CD4-positive, alpha-beta T cell treated with Interleukin-4 for 4 hours (primary cell): ENCODE measurements at regions not wholly inside any gene's neighbourhood (a gene's known extent, or its start where the extent isn't known, plus 50 kb on each side); places are given as distances from the start of the nearest gene placed in this dataset.

ENCODE experiments used
- DNase-seq: peaks from one replicate; pipeline ENCODE4 v3.0.0-alpha.2; 2020

DNA sequence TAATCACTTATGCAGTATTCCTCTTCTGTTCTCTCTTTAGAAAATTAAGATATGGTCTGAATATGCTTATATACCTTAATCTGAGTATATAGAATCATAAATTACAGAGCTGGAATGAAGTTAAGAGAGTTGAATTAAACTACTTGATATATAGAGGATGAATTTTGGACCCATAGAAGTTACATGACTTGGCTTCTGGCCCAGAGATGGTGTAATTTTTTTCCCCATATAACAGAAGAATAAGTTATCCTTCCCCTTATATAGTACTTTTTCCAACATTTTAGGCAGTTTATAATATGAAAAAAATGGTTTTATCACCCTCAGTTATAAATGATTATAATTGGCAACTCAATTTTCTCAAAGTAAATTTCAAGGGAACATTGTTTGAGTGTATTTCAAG lies 616.3 kb downstream of the TBC1D4 start:
- DNase-seq, result no peak

- no peak for DNase-seq
Measured at GRCh38 chr13:74860789-74861188, 621.2 kb downstream of the TBC1D4 start.

- DNase-seq, result no peak
Measured at GRCh38 chr13:74850893-74851292, 631.1 kb downstream of the TBC1D4 start.

DNA sequence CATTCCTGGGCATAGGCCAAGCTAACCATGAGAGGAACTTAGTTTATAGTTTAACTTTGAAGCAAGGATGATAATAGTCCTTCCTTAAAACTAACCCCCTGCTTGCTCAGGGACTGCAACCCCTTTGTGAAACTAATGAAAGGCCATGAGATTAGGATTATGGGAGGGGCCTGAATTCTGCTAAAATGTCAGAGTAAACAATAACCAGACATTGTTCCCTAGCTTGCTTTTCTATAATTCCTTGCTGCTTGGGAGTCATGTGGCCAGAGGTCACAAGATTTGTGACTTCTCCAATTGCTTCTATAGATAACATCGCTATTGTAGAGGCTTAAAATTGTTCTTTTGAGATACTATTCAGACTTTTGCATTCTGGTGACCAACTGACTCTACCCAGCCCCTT lies 634.0 kb downstream of the TBC1D4 start:
- DNase-seq, result no peak

DNA sequence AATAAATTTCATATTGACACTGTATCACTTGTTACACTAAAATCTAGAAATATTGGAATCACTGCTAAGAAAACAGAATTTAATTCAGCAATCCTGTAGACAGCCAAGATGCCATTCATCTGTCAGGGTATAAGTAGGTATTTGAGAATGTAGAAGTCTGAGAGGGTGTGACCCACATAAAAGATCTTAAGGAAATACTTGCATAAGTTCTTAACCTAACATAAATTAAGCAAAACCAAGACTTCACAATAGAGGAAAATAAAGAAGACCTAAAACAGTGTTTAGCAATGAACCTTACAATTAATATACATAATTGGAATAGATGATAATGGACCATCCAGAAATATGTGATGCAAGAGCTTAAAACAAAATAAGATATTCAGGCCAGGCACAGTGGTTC lies 636.2 kb downstream of the TBC1D4 start:
- no peak for DNase-seq

DNA sequence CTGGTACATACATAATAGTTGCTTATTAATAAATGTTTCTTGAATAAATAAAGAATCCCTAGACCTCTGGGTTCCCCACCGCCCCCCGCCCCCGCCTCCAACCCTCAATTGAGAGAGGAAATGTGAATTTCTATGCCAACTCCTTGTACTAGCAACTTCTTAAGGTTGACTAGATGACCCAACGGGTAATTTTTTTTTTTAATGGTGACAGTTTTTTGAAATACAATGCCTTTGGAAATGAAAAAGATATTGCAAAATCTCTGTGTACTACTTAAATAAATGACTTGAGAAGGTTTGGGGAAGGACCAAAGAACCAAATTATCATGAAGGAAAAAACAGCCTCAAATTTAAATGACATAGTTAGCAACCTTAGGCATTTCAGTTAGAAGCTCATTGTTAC lies 640.3 kb downstream of the TBC1D4 start:
- DNase-seq, result no peak

DNA sequence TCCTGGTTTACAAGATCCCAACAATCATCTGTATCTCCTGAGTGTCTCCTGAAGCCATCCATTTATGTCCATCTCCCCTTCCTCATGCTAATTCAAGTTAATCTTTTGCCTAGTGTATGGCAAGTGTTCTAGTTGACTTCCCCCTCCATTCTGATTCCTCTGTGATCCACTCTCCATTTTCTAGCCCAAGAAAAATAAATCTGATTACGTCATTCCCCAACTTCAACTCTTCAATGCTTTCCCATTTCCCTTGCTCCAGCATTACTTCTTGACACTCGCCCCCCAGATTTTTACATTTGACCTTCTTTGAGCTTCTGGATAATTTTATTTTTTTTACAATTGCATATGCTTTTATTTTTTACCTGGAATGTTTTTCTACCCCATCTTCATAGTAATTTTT lies 640.8 kb downstream of the TBC1D4 start:
- no peak for DNase-seq

DNA sequence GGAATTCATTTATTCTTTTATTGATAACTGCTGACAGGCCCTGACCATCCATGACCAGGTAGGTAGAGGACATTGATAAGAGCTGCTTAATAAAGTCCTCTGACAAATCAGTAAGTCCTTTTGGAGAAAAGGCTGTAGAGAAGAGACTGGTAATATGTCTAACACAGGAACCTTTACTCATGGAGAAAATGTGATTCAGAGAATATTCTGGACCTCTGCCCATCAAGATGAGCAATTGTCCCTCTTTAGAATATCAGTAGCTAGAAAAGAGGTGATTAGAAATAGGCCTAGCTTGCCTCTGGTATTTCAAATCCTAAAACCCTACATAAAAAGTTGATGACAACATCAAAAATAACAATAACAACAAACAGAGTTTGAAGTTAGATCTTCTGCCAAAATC lies 642.3 kb downstream of the TBC1D4 start:
- DNase-seq, result no peak

- peak; percentile 1 for DNase-seq
Measured at GRCh38 chr13:74838096-74838495, 643.9 kb downstream of the TBC1D4 start.

DNA sequence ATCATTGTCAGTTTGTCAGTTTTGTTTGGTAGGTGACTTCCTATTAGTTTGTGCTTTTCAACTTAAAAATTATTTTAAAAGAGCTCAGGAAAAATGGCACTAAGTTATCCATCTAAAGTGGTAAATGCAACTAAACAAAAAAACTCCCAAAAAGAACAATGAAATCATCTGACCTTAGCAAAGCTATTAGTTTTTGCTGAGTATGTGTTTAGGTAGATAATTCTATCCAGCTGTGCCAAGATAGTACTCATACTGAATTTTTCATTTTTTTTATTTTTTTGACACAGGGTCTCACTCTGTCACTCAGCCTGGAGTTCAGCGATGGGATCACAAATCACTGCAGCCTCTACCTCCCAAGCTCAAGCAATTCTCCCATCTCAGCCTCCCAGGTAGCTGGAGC lies 645.3 kb downstream of the TBC1D4 start:
- DNase-seq, result no peak

DNA sequence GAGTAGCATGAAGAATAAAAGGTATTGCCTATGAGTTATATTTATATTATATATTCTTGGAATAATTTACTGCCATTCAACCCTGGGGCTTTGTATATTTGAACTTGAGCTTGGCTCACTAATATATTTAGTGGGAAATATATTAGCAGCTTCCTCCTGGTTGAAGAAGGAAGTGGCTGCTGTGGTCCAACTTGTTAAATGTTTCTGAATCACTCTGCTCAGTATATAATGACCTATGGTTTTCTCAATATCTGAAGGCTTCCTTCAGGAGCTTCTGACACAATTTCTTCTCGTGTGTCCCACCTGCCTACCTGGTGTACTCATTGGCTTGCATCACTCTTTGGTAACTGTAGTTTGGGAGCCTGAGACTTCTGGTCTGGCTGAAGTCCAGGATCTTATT lies 646.4 kb downstream of the TBC1D4 start:
- no peak for DNase-seq

- DNase-seq, result no peak
Measured at GRCh38 chr13:74825938-74826246, 656.1 kb downstream of the TBC1D4 start.

- no peak for DNase-seq
Measured at GRCh38 chr13:74825152-74825937, 656.6 kb downstream of the TBC1D4 start.

GRCh38 chr13:74820809-74821208 lies 661.2 kb downstream of the TBC1D4 start:
- DNase-seq, result no peak

GRCh38 chr13:74819549-74819948 lies 662.4 kb downstream of the TBC1D4 start:
- DNase-seq, result no peak

GRCh38 chr13:74816737-74817136 lies 665.2 kb downstream of the TBC1D4 start:
- DNase-seq, result no peak

GRCh38 chr13:74796157-74796556 lies 662.0 kb upstream of the KLF12 start:
- DNase-seq, result no peak

DNA sequence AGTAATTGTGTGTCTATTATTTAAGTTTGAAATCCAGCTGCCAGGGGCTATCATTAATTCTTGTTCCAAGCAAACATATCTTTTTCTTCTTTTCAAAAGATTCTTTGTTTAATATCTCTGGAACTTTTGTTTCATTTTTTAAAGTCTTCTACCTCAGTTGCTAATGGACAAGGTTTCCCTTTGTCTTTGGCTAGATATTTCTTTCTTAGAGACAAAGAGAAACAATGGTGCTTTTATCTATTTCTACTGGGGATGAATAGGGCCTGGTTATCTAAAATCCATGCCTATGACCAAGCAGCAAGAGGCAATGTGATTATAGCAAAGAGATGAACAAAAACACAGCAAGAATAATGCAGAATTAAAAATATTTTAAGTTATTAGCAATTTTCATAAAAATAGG lies 661.3 kb upstream of the KLF12 start:
- no peak for DNase-seq

GRCh38 chr13:74794582-74794981 lies 660.4 kb upstream of the KLF12 start:
- DNase-seq, result no peak

GRCh38 chr13:74794147-74794546 lies 659.9 kb upstream of the KLF12 start:
- no peak for DNase-seq

- DNase-seq, result no peak
Measured at GRCh38 chr13:74784959-74785358, 650.8 kb upstream of the KLF12 start.

- DNase-seq, result no peak
Measured at GRCh38 chr13:74778946-74779345, 644.7 kb upstream of the KLF12 start.

GRCh38 chr13:74778087-74778486 lies 643.9 kb upstream of the KLF12 start:
- no peak for DNase-seq

DNA sequence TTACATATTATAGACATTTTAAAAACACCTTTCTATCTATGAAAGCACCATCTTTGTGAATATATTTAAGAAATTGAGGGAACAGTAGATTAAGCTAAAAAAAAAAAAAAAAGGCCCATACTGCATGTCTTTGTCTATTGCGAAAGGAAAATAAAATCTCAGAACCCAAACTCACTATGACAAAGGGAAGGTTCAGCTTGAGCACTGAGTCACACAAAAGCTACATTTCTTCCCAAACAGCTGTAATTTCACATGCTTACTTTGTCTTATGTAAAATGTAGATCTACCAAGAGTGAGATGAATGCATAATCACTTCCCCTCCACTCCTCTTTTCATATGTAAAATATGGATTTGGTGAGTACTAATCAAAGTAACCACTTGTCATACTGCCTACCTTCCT lies 640.1 kb upstream of the KLF12 start:
- no peak for DNase-seq

DNA sequence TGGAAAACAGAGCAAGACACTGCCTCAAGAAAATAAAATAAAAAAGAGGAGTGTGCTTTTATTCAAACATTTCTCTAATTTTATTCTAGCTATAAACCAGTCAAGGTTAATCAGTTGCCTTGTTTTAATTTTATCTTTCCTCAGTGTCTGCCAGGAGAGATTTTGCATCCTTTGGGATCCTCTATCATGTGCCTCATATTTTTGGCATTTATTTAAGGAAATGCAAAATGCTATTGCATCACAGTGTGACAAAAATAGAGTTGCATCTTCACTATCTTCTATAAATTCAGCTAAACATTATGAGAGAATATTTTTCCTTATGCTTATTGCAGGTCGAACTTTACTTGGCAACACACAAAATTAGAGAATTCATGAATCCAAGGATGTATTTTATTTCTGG lies 639.0 kb upstream of the KLF12 start:
- DNase-seq, result no peak

GRCh38 chr13:74771964-74772363 lies 637.8 kb upstream of the KLF12 start:
- no peak for DNase-seq
